Glutamatergic neuron (in vitro differentiated cells): ENCODE measurements at regions not wholly inside any gene's neighbourhood (a gene's known extent, or its start where the extent isn't known, plus 50 kb on each side); places are given as distances from the start of the nearest gene placed in this dataset.

ENCODE experiments used
- DNase-seq: peaks from one replicate; pipeline ENCODE4 v3.0.0; 2022
- H3K27ac Mint-ChIP-seq: one replicate; pipeline ENCODE4 v1.8.0; 2020; ENCODE audit warnings: mild to moderate bottlenecking, mixed read lengths, inconsistent platforms; ENCODE audit not compliant: unreplicated experiment
- H3K27me3 Mint-ChIP-seq: one replicate; pipeline ENCODE4 v1.8.0; 2020; ENCODE audit warnings: mild to moderate bottlenecking, moderate library complexity, mixed read lengths, inconsistent platforms; ENCODE audit not compliant: unreplicated experiment
- H3K36me3 Mint-ChIP-seq: one replicate; pipeline ENCODE4 v1.8.0; 2020; ENCODE audit warnings: mild to moderate bottlenecking, mixed read lengths, inconsistent platforms; ENCODE audit not compliant: unreplicated experiment
- H3K4me1 Mint-ChIP-seq: one replicate; pipeline ENCODE4 v1.8.0; 2020; ENCODE audit warnings: mild to moderate bottlenecking, low read depth, mixed read lengths, inconsistent platforms; ENCODE audit not compliant: unreplicated experiment
- H3K4me3 Mint-ChIP-seq: one replicate; pipeline ENCODE4 v1.8.0; 2020; ENCODE audit warnings: mild to moderate bottlenecking, mixed read lengths, inconsistent platforms; ENCODE audit not compliant: unreplicated experiment
- H3K9me3 Mint-ChIP-seq: one replicate; pipeline ENCODE4 v1.8.0; 2020; ENCODE audit warnings: mild to moderate bottlenecking, moderate library complexity, mixed read lengths, inconsistent platforms; ENCODE audit not compliant: unreplicated experiment
- CTCF ChIP-seq: fragments of 200-600 bp; sonication (generic); IDR thresholded peaks from one replicate; pipeline ENCODE4 v1.5.0; 2021; ENCODE audit not compliant: partially characterized antibody, unreplicated experiment

GRCh38 chr3:82505079-82505756, 743.8 kb upstream of the GBE1 start:
- H3K27me3 Mint-ChIP-seq, result peaks cover 2% of the 10 kb centered on the region
- no peak overlapping the region for H3K27ac Mint-ChIP-seq
- H3K9me3 Mint-ChIP-seq, result no peaks in the 10 kb centered on the region
- no peak for DNase-seq
- no peaks in the 10 kb centered on the region for H3K36me3 Mint-ChIP-seq
- H3K4me1 Mint-ChIP-seq, result no peaks in the 10 kb centered on the region
- H3K4me3 Mint-ChIP-seq, result no peak overlapping the region
- no peak for TF ChIP-seq CTCF

- Mint-ChIP-seq H3K4me3 (no peak overlapping the region), H3K4me1 (no peaks in the 10 kb centered on the region), H3K27me3 (no peaks in the 10 kb centered on the region), H3K9me3 (no peaks in the 10 kb centered on the region), H3K27ac (no peak overlapping the region), H3K36me3 (no peaks in the 10 kb centered on the region)
- DNase-seq, result no peak
- TF ChIP-seq CTCF, result no peak
Measured at GRCh38 chr3:82498186-82498585, 736.7 kb upstream of the GBE1 start.

GRCh38 chr3:82496890-82497560, 735.6 kb upstream of the GBE1 start:
- peak; percentile 36 for DNase-seq
- Mint-ChIP-seq H3K27ac (no peak overlapping the region), H3K4me3 (no peak overlapping the region), H3K27me3 (no peaks in the 10 kb centered on the region), H3K9me3 (no peaks in the 10 kb centered on the region), H3K36me3 (no peaks in the 10 kb centered on the region), H3K4me1 (no peaks in the 10 kb centered on the region)
- TF ChIP-seq CTCF, result no peak

GRCh38 chr3:82495655-82496054, 734.2 kb upstream of the GBE1 start:
- no peak for TF ChIP-seq CTCF
- H3K9me3 Mint-ChIP-seq, result no peaks in the 10 kb centered on the region
- H3K4me1 Mint-ChIP-seq, result no peaks in the 10 kb centered on the region
- no peak overlapping the region for H3K27ac Mint-ChIP-seq
- H3K27me3 Mint-ChIP-seq, result no peaks in the 10 kb centered on the region
- H3K36me3 Mint-ChIP-seq, result no peaks in the 10 kb centered on the region
- DNase-seq, result no peak
- no peak overlapping the region for H3K4me3 Mint-ChIP-seq

GRCh38 chr3:82494977-82495489, 733.6 kb upstream of the GBE1 start:
- no peaks in the 10 kb centered on the region for H3K27me3 Mint-ChIP-seq
- no peaks in the 10 kb centered on the region for H3K36me3 Mint-ChIP-seq
- DNase-seq, result no peak
- H3K4me3 Mint-ChIP-seq, result no peak overlapping the region
- no peaks in the 10 kb centered on the region for H3K4me1 Mint-ChIP-seq
- H3K27ac Mint-ChIP-seq, result no peak overlapping the region
- no peak for TF ChIP-seq CTCF
- no peaks in the 10 kb centered on the region for H3K9me3 Mint-ChIP-seq
